ENCODE measurements at regions not wholly inside any gene's neighbourhood (a gene's known extent, or its start where the extent isn't known, plus 50 kb on each side); places are given as distances from the start of the nearest gene placed in this dataset.

GRCh38 chr5:99607124-99607523 lies 678.3 kb upstream of the CHD1 start:
- Histone ChIP-seq H3K9me2 (replicated peaks; ENCODE audit: control insufficient read depth, low read length) (no peaks in the 10 kb centered on the region), H3F3A (ENCODE audit: control insufficient read depth, insufficient read depth) (no peaks in the 10 kb centered on the region), H3K27me3 (ENCODE audit: control insufficient read depth, low read length) (no peaks in the 10 kb centered on the region), H3K4me1 (ENCODE audit: control insufficient read depth, low read length) (no peaks in the 10 kb centered on the region), H3K4me2 (ENCODE audit: low read length) (no peak overlapping the region), H3K9me3 (ENCODE audit: control insufficient read depth, insufficient read depth, low read length) (no peaks in the 10 kb centered on the region), H3K36me3 (ENCODE audit: control insufficient read depth, low read length) (no peaks in the 10 kb centered on the region), H4K20me1 (ENCODE audit: control insufficient read depth, insufficient read depth, low read depth, low read length) (no peaks in the 10 kb centered on the region), H3K79me2 (ENCODE audit: control insufficient read depth, low read length) (no peaks in the 10 kb centered on the region), H3K4me3 (ENCODE audit: low read length) (no peak overlapping the region), H3K27ac (ENCODE audit: low read depth, low read length) (no peak overlapping the region)
- no peak for TF ChIP-seq EZH2phosphoT487 (IDR thresholded peaks at IDR 0.05; ENCODE audit: borderline replicate concordance, low read length)
- no peak for TF ChIP-seq CTCF (IDR thresholded peaks at IDR 0.05; ENCODE audit: low read depth, low read length, poor library complexity, severe bottlenecking)

GRCh38 chr5:99605904-99606303 lies 677.1 kb upstream of the CHD1 start:
- Histone ChIP-seq H3K9me2 (replicated peaks; ENCODE audit: control insufficient read depth, low read length) (no peaks in the 10 kb centered on the region), H3K4me1 (ENCODE audit: control insufficient read depth, low read length) (no peaks in the 10 kb centered on the region), H3K27ac (ENCODE audit: low read depth, low read length) (no peak overlapping the region), H3K9me3 (ENCODE audit: control insufficient read depth, insufficient read depth, low read length) (no peaks in the 10 kb centered on the region), H3K79me2 (ENCODE audit: control insufficient read depth, low read length) (no peaks in the 10 kb centered on the region), H4K20me1 (ENCODE audit: control insufficient read depth, insufficient read depth, low read depth, low read length) (no peaks in the 10 kb centered on the region), H3F3A (ENCODE audit: control insufficient read depth, insufficient read depth) (no peaks in the 10 kb centered on the region), H3K4me2 (ENCODE audit: low read length) (no peak overlapping the region), H3K4me3 (ENCODE audit: low read length) (no peak overlapping the region), H3K27me3 (ENCODE audit: control insufficient read depth, low read length) (no peaks in the 10 kb centered on the region), H3K36me3 (ENCODE audit: control insufficient read depth, low read length) (no peaks in the 10 kb centered on the region)
- no peak for TF ChIP-seq EZH2phosphoT487 (IDR thresholded peaks at IDR 0.05; ENCODE audit: borderline replicate concordance, low read length)
- no peak for TF ChIP-seq CTCF (IDR thresholded peaks at IDR 0.05; ENCODE audit: low read depth, low read length, poor library complexity, severe bottlenecking)

GRCh38 chr5:99600952-99601351 lies 672.1 kb upstream of the CHD1 start:
- no peaks in the 10 kb centered on the region for H3K9me2 ChIP-seq (replicated peaks; ENCODE audit: control insufficient read depth, low read length)
- no peaks in the 10 kb centered on the region for H3K79me2 ChIP-seq (ENCODE audit: control insufficient read depth, low read length)
- H3F3A ChIP-seq (ENCODE audit: control insufficient read depth, insufficient read depth), result no peaks in the 10 kb centered on the region
- TF ChIP-seq EZH2phosphoT487 (IDR thresholded peaks at IDR 0.05; ENCODE audit: borderline replicate concordance, low read length), result no peak
- no peak for TF ChIP-seq CTCF (IDR thresholded peaks at IDR 0.05; ENCODE audit: low read depth, low read length, poor library complexity, severe bottlenecking)
- H3K27me3 ChIP-seq (ENCODE audit: control insufficient read depth, low read length), result no peaks in the 10 kb centered on the region
- H3K27ac ChIP-seq (ENCODE audit: low read depth, low read length), result no peak overlapping the region
- no peaks in the 10 kb centered on the region for H3K4me1 ChIP-seq (ENCODE audit: control insufficient read depth, low read length)
- no peaks in the 10 kb centered on the region for H4K20me1 ChIP-seq (ENCODE audit: control insufficient read depth, insufficient read depth, low read depth, low read length)
- no peaks in the 10 kb centered on the region for H3K9me3 ChIP-seq (ENCODE audit: control insufficient read depth, insufficient read depth, low read length)
- no peak overlapping the region for H3K4me2 ChIP-seq (ENCODE audit: low read length)
- H3K36me3 ChIP-seq (ENCODE audit: control insufficient read depth, low read length), result no peaks in the 10 kb centered on the region
- H3K4me3 ChIP-seq (ENCODE audit: low read length), result no peak overlapping the region

- H4K20me1 ChIP-seq (ENCODE audit: control insufficient read depth, insufficient read depth, low read depth, low read length), result no peaks in the 10 kb centered on the region
- TF ChIP-seq CTCF (IDR thresholded peaks at IDR 0.05; ENCODE audit: low read depth, low read length, poor library complexity, severe bottlenecking) (no peak), EZH2phosphoT487 (IDR thresholded peaks at IDR 0.05; ENCODE audit: borderline replicate concordance, low read length) (no peak)
Observed at GRCh38 chr5:99590806-99591205, 662.0 kb upstream of the CHD1 start.

More at GRCh38 chr5:99590806-99591205, 662.0 kb upstream of the CHD1 start:
- H3K4me2 ChIP-seq (ENCODE audit: low read length), result no peak overlapping the region
- no peaks in the 10 kb centered on the region for H3K36me3 ChIP-seq (ENCODE audit: control insufficient read depth, low read length)
- H3K9me2 ChIP-seq (replicated peaks; ENCODE audit: control insufficient read depth, low read length), result no peaks in the 10 kb centered on the region
- H3K9me3 ChIP-seq (ENCODE audit: control insufficient read depth, insufficient read depth, low read length), result no peaks in the 10 kb centered on the region
- H3K27ac ChIP-seq (ENCODE audit: low read depth, low read length), result no peak overlapping the region
- H3K4me3 ChIP-seq (ENCODE audit: low read length), result no peak overlapping the region
- no peaks in the 10 kb centered on the region for H3K4me1 ChIP-seq (ENCODE audit: control insufficient read depth, low read length)
- H3F3A ChIP-seq (ENCODE audit: control insufficient read depth, insufficient read depth), result no peaks in the 10 kb centered on the region
- no peaks in the 10 kb centered on the region for H3K27me3 ChIP-seq (ENCODE audit: control insufficient read depth, low read length)
- no peaks in the 10 kb centered on the region for H3K79me2 ChIP-seq (ENCODE audit: control insufficient read depth, low read length)
